BE2C (cell line): ENCODE measurements at regions not wholly inside any gene's neighbourhood (a gene's known extent, or its start where the extent isn't known, plus 50 kb on each side); places are given as distances from the start of the nearest gene placed in this dataset.

Experiments
- DNase-seq: peaks from one replicate; pipeline ENCODE4 v3.0.0-alpha.2; 2020
- H3K27me3 ChIP-seq: fragments of 250-450 bp; sonication (Bioruptor Pico); 2 replicates; pipeline ENCODE4 v1.5.1; 2020; ENCODE audit warnings: mild to moderate bottlenecking
- H3K36me3 ChIP-seq: fragments of 250-450 bp; sonication (Bioruptor Pico); 2 replicates; pipeline ENCODE4 v1.5.1; 2020; ENCODE audit warnings: mild to moderate bottlenecking
- H3K4me1 ChIP-seq: fragments of 250-450 bp; sonication (Bioruptor Pico); 2 replicates; pipeline ENCODE4 v1.5.1; 2020
- H3K4me3 ChIP-seq: 2 replicates; pipeline ENCODE4 v1.5.1; 2011; ENCODE audit warnings: low read depth, low read length
- H3K9me3 ChIP-seq: fragments of 250-450 bp; sonication (Bioruptor Pico); 2 replicates; pipeline ENCODE4 v1.5.1; 2020
- CTCF ChIP-seq: IDR thresholded peaks from 2 replicates; pipeline ENCODE4 v1.5.1; 2012; ENCODE audit warnings: mild to moderate bottlenecking, low read depth, low read length

GRCh38 chr13:21318891-21319532 is 140.1 kb downstream of the ZDHHC20 start:
- Histone ChIP-seq H3K4me1 (no peaks in the 10 kb centered on the region), H3K4me3 (no peak overlapping the region), H3K27me3 (no peaks in the 10 kb centered on the region), H3K36me3 (no peaks in the 10 kb centered on the region), H3K9me3 (no peaks in the 10 kb centered on the region)
- no peak for DNase-seq
- TF ChIP-seq CTCF: no peak

GRCh38 chr13:21319869-21320641 is 139.0 kb downstream of the ZDHHC20 start:
- H3K9me3 ChIP-seq: no peaks in the 10 kb centered on the region
- no peak for DNase-seq
- no peak for TF ChIP-seq CTCF
- no peaks in the 10 kb centered on the region for H3K27me3 ChIP-seq
- no peak overlapping the region for H3K4me3 ChIP-seq
- no peaks in the 10 kb centered on the region for H3K4me1 ChIP-seq
- no peaks in the 10 kb centered on the region for H3K36me3 ChIP-seq

GRCh38 chr13:21320642-21321034 is 138.5 kb downstream of the ZDHHC20 start:
- H3K4me3 ChIP-seq: no peak overlapping the region
- H3K36me3 ChIP-seq: no peaks in the 10 kb centered on the region
- no peaks in the 10 kb centered on the region for H3K4me1 ChIP-seq
- no peak for TF ChIP-seq CTCF
- H3K9me3 ChIP-seq: no peaks in the 10 kb centered on the region
- no peaks in the 10 kb centered on the region for H3K27me3 ChIP-seq
- no peak for DNase-seq

- no peak for TF ChIP-seq CTCF
- DNase-seq: no peak
- Histone ChIP-seq H3K9me3 (no peaks in the 10 kb centered on the region), H3K4me3 (no peak overlapping the region), H3K4me1 (no peaks in the 10 kb centered on the region), H3K36me3 (no peaks in the 10 kb centered on the region), H3K27me3 (no peaks in the 10 kb centered on the region)
Observed at GRCh38 chr13:21321269-21321668, 137.8 kb downstream of the ZDHHC20 start.

- no peak for TF ChIP-seq CTCF
- Histone ChIP-seq H3K36me3 (no peaks in the 10 kb centered on the region), H3K9me3 (no peaks in the 10 kb centered on the region), H3K4me1 (no peaks in the 10 kb centered on the region), H3K4me3 (no peak overlapping the region), H3K27me3 (no peaks in the 10 kb centered on the region)
- DNase-seq: no peak
Observed at GRCh38 chr13:21322327-21322965, 136.7 kb downstream of the ZDHHC20 start.
